Testis (tissue), 2 donors: ENCODE measurements at regions not wholly inside any gene's neighbourhood (a gene's known extent, or its start where the extent isn't known, plus 50 kb on each side); places are given as distances from the start of the nearest gene placed in this dataset.

Experiments
- CTCF ChIP-seq, 3 experiments: fragments of 450-650 bp in 2 of 3; fragments of 200-600 bp in 1 of 3; sonication (generic) in 1 of 3; IDR thresholded peaks; one replicate each; pipeline ENCODE4 v1.5.1; 2016 to 2019; ENCODE audit warnings: antibody characterized with exemption in 3 of 3, mild to moderate bottlenecking in 2 of 3, moderate library complexity in 1 of 3
- POLR2A ChIP-seq: fragments of 450-650 bp; IDR thresholded peaks from one replicate; pipeline ENCODE4 v1.6.1; 2017; ENCODE audit warnings: antibody characterized with exemption, mild to moderate bottlenecking, moderate library complexity

GRCh38 chr11:70810133-70810532 is 411.8 kb downstream of the CTTN start:
- TF ChIP-seq POLR2A (no peak), CTCF (IDR thresholded peaks at IDR 0.05) (no peak)
